HG03469 (cell line): ENCODE measurements at regions not wholly inside any gene's neighbourhood (a gene's known extent, or its start where the extent isn't known, plus 50 kb on each side); places are given as distances from the start of the nearest gene placed in this dataset.
"Not testable (repeated sequence)": the region's sequence is repeated elsewhere in the genome, so short reads cannot be mapped to it uniquely, and the experiment has no call there.

Source experiments
- ATAC-seq: cut with Tn5 transposase; IDR thresholded peaks from one replicate; pipeline ENCODE4 v1.9.1; 2021; ENCODE audit warnings: mild to moderate bottlenecking, moderate library complexity, moderate number of reproducible peaks; ENCODE audit not compliant: unreplicated experiment

GRCh38 chr15:22134941-22135566 is 54.7 kb downstream of the OR4M2 start:
- ATAC-seq, result not testable (repeated sequence)

- not testable (repeated sequence) for ATAC-seq
Measured at GRCh38 chr15:22137572-22137971, 57.2 kb downstream of the OR4M2 start.

GRCh38 chr15:22141106-22141505 is 60.8 kb downstream of the OR4M2 start:
- ATAC-seq, result not testable (repeated sequence)

- peak; percentile 76 for ATAC-seq
Measured at GRCh38 chr15:22148109-22148508, 67.8 kb downstream of the OR4M2 start.

DNA sequence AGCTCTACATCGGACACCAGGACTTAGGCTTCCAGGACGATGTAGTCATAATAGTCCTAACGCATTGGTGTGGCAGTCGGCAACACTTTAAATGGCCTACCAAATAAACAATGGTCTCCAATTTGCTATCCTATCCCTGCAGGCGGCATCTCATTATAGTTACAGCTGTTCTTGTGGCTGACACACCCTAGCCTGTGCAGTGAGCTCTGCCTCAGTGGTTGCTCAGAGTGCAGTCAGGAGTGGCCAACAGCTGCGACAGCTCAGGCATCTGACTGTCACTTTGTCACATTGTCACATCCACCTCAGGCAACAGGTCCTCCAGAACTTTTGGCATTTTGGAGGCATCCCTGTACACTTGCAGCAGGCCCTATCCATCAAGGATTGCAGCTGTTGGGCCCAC is 77.9 kb downstream of the OR4M2 start:
- ATAC-seq, result not testable (repeated sequence)

DNA sequence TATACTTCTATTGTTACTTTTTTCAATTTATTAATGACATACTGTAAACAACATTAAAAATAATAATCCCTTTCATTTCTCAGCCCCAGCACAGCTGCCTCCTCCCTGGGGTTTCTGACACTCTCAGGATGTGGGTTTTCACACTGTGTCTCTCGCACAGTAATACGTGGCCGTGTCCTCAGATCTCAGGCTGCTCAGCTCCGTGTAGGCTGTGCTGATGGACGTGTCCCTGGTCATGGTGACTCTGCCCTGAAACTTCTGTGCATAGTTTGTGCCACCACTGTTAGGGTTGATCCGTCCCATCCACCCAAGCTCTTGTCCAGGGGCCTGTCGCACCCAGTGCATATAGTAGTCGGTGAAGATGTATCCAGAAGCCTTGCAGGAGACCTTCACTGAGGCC is 80.0 kb downstream of the OR4M2 start:
- not testable (repeated sequence) for ATAC-seq

GRCh38 chr15:22160741-22161140 is 80.4 kb downstream of the OR4M2 start:
- peak; percentile 56 for ATAC-seq

DNA sequence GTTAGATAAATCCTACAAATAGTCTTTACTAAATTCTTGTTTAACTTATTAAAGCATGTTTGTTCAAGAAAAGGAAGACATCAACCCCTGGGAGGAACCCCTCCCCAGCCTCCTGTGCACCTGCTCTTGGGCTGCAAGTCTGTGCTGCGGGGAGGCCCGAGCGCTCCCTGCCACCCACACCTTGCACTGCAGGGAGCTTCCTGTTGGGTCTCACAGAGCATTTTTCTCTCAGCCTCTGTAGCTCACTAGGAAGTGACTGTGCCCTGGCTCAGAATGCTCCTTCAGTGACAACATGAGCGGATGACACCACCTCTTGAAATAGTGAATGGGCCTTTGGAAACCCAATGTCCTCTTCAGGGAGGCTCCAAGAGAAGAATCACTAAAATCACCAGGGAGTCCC is 81.1 kb downstream of the OR4M2 start:
- ATAC-seq, result peak; percentile 78

- not testable (repeated sequence) for ATAC-seq
Measured at GRCh38 chr15:22163715-22164114, 83.4 kb downstream of the OR4M2 start.

GRCh38 chr15:22167521-22167920 is 87.2 kb downstream of the OR4M2 start:
- ATAC-seq, result not testable (repeated sequence)

DNA sequence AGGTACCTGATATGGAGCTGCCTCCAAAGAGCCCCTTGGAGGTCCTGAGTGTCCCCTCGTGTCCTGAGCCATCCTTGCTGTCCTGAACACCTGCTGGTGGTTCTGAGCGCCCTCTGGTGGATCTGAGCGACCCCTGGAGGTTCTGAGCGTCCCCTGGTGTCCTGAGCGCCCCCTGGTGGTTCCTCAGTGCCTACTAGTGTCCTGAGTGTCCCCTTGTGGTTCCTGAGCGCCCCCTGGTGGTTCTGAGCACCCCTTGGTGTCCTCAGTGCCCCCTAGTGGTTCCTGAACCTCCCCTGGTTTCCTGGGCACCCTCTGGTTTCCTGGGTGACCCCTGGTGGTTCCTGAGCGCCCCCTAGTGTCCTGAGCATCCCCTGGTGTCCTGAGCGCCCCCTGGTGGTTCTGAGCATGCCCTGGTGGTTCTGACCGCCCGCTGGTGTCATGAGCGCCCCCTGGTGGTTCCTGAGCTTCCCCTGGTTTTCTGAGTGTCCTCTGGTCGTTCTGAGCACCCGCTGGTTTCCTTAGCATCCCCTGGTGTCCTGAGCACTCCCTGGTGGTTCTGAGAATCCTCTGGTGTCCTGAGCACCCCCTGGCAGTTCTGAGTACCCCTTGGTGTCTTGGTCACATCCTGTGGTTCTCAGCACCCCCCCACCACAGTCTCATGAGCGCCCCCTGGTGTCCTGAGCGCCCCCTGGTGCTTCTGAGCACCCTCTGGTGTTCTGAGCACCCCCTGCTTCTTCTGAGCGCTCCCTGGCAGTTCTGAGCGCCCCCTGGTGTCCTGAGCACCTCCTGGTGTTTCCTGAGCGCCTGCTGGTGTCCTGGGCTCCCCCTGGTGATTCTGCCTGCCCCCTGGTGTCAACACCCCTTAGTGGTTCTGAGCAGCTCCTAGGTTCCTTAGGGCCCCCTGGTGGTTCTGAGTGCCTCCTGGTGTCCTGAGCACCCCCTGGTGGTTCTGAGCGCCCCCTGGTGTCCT is 93.0 kb downstream of the OR4M2 start:
- ATAC-seq, result peak; percentile 50

GRCh38 chr15:22174088-22174487 is 93.8 kb downstream of the OR4M2 start:
- ATAC-seq, result peak; percentile 29

GRCh38 chr15:22177965-22178364 is 97.6 kb downstream of the OR4M2 start:
- ATAC-seq, result not testable (repeated sequence)

- ATAC-seq, result not testable (repeated sequence)
Measured at GRCh38 chr15:22178438-22178837, 98.1 kb downstream of the OR4M2 start.

DNA sequence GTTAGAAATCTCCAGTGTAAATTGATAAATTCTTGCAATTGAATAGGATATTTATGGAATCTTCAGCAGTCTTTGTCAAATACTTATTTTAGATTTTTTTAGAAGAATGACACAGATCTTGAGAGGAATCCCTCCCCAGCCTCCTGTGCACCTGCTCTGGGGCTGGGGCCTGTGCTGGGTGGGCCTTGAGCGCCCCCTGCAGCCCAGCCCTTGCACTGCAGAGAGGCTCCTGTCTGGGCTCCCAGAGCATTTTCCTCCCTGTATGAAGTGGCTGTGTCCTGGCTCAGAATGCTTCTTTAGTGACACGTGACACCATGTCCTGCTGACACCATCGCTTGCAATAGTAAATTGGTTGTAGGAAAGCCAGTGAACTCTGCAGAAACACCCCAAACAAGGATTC is 98.7 kb downstream of the OR4M2 start:
- ATAC-seq, result not testable (repeated sequence)

DNA sequence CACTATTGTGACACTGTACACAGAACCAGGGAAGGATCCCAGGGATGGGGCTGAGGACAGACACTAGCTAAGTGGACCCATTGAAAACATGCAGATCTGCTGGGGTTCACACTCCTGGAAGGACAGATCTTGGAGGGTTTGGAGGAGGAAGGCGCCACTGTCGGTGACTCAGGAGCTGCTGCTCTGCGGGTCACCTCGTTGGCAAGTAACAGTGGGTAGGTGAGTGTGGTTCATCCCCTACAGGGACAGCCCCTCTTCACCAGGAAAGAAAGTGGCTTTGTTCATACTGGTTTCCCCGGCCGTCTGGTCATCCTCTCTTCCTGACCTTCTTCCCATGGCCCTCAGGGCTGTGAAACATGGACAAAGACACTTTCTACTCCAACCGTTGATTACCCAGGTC is 100.3 kb downstream of the OR4M2 start:
- not testable (repeated sequence) for ATAC-seq

- peak; percentile 67 for ATAC-seq
Measured at GRCh38 chr15:22184678-22185077, 104.4 kb downstream of the OR4M2 start.

- ATAC-seq, result not testable (repeated sequence)
Measured at GRCh38 chr15:22186846-22187532, 106.7 kb downstream of the OR4M2 start.

DNA sequence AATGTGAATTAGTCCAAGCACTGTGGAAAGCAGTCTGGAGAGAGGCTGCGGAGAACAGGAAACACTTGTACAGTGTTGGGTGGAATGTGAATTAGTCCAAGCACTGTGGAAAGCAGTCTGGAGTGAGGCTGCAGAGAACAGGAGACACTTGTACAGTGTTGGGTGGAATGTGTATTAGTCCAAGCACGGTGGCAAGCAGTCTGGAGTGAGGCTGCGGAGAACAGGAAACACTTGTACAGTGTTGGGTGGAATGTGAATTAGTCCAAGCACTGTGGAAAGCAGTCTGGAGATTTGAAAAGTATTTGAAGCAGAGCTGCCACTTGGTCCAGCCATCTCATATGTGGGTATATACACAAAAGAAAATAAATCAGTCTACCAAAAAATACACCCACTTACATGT is 111.5 kb downstream of the OR4M2 start:
- not testable (repeated sequence) for ATAC-seq

DNA sequence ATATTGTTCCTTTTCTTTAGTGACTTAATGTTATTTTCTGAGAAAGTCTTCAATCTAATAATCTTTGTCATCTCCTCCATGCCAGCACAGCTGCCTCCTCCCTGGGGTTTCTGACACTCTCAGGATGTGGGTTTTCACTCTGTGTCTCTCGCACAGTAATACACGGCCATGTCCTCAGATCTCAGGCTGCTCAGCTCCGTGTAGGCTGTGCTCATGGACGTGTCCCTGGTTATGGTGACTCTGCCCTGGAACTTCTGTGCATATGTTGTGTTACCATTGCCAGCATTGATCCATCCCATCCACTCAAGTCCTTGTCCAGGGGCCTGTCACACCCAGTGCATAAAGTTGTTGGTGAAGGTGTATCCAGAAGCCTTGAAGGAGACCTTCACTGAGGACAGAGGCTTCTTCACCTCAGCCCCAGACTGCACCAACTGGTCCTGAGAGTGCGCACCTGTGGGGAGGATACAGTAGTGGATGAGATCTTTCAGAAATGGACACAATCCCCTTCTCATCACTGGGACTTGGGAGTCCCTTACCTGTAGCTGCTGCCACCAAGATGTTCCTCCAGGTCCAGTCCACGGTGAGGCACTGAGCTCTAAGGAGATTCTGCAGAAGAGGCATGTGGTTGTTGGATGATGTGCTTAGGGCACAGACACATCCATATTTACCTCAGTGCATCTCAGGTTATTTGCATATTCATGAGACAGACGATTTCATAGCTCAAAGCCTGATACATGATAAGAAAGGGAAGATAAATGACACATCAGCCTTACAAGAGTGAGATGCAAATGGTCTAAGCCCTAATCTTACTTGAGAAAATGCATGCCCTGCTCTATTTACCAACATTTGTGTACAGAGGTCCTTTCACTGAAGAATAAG is 114.7 kb downstream of the OR4M2 start:
- not testable (repeated sequence) for ATAC-seq
